HPDE6-E6E7 (cell line): ENCODE measurements at regions not wholly inside any gene's neighbourhood (a gene's known extent, or its start where the extent isn't known, plus 50 kb on each side); places are given as distances from the start of the nearest gene placed in this dataset.
"Not testable (repeated sequence)": the region's sequence is repeated elsewhere in the genome, so short reads cannot be mapped to it uniquely, and the experiment has no call there.

ENCODE experiments used
- DNase-seq: peaks from one replicate; pipeline ENCODE4 v3.0.0; 2011; ENCODE audit warnings: missing footprints; ENCODE audit errors: extremely low spot score

DNA sequence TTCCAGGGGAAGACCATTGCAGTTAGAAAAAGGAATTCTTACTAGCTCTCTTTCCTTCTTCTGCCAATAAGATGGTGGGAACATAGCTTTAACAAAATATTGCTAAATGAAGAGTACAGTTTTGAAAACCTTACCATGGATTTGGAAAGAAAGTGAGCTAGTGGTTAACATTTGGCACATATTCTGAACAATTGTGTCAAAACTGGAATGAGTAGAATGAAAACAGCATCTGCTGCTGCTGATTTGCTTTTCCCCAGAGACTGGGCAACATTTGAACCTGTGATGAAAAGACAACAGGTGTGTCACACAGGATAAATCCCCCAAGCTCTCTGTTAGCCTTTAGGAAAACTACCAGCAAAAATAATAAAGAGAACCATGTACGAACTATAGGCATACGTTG is 761.4 kb downstream of the KCNA4 start:
- no peak for DNase-seq

GRCh38 chr11:29251738-29252137 is 765.1 kb downstream of the KCNA4 start:
- no peak for DNase-seq

GRCh38 chr11:29249713-29250112 is 767.1 kb downstream of the KCNA4 start:
- DNase-seq: no peak

DNA sequence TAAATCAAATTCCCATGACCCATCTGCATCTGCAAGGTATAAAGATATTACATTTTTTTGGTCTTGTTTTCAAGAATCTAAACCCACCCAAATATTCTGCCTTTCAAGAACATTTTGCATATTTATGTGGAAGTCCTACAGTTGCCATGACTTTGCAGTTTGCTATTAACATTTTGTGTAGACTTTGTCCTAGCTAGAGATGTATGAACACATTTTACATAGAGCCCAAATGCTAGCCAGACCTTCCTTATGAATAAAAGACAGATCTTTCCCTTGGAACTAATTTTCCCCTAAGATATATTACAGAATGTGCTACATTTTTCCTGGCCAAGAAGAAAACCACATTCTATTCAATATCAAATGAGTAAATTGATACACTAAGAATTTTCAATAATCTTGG is 772.5 kb downstream of the KCNA4 start:
- no peak for DNase-seq

DNA sequence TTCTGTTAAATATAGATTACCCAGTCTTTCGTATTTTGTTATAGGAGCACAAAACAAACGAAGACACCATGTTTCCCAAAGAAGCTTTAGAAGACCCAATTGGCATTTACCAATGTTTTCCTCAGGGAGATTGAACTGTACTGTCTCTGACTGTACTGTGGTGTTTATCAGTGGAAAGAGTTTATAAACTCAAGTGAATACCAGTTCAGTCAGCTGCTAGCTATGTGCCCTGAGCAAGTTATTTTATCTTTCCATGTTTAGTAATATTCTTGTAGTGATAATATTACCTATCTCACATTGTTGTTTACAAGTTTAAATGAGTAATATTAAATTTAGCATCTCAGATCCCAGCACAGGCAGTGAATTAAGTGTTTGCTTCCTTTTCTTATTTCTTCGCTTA is 773.2 kb downstream of the KCNA4 start:
- no peak for DNase-seq

- DNase-seq: no peak
Measured at GRCh38 chr11:29231991-29232390, 784.8 kb downstream of the KCNA4 start.

DNA sequence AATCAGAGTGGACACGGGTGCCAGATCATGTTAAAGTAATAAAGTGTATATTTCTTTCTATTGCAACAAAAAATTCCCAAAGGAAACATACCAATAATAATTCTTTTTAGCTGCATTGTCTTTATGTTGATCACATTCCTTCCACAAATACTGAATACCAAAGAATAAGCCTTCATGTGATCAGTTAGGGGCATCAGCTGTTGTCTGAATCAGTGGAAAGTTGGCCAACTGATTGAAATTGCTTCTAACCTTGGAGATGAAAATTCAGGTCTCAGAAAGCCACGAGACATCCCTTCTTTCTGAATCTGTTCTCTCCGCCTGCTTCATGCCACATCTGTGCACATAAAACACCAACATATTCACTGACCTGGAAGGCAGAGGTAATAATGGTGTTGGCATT is 785.2 kb downstream of the KCNA4 start:
- no peak for DNase-seq

DNA sequence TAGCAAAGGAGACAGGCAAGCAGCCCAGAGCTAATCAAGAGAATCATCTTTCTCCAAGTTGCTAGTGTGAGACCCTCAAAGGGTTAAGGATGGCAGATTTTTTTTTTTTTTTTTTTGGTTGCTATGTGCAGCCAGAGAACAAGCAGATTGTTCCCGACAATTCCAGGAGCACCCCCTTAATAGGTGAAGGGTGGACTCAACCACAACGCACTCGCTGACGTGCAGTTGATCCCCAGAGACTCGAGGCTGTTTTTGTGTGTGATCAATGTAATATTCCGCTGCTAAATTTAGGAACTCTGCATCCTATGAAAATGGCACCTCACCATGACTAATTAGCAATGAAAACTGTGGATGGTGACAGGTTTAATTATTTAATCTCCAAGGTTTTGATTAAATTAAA is 789.0 kb downstream of the KCNA4 start:
- no peak for DNase-seq

DNA sequence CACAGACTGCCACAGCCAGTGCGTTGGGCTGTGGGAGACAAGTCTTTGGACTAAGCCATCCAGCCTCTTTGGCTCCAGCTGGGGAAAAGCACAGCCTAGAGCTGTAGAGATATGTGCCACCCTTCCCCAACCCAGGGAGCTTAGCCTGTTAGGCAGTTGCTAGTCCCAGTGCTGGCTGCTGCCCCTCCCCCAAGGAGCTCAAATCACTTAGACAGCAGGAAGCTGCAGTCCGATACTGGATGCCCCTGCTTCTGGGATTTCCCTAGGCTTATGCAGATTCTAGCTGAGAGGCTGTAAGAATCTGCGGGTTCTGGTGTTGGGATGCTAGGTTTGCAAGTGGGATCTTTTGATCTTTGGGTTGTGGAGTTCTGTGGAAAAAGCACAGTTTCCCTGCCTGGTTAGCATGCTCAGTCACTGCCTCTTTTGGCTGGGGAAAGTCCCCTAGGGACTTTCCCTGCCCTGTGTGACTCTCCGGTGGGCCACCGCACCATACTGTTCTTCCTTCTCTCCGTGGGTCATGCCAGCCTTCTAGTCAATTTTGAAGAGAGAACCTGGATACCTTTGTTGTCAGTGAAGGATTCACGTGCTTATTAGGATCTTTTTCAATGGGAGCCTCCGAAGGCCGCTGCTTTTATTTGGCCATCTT is 792.0 kb downstream of the KCNA4 start:
- DNase-seq: no peak

DNA sequence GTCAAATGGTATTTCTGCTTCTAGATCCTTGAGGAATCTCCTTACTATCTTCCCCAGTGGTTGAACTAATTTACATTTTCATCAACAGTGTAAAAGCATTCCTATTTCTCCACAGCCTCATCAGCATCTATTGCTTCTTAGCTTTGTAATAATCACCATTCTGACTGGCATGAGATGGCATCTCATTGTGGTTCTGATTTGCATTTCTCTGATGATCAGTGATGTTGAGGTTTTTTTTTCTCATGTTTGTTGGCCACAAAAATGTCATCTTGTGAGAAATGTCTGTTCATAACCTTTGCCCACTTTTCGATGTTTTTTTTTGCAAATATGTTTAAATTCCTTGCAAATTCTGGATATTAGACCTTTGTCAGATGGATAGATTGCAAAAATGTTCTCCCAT is 797.3 kb downstream of the KCNA4 start:
- DNase-seq: not testable (repeated sequence)

DNA sequence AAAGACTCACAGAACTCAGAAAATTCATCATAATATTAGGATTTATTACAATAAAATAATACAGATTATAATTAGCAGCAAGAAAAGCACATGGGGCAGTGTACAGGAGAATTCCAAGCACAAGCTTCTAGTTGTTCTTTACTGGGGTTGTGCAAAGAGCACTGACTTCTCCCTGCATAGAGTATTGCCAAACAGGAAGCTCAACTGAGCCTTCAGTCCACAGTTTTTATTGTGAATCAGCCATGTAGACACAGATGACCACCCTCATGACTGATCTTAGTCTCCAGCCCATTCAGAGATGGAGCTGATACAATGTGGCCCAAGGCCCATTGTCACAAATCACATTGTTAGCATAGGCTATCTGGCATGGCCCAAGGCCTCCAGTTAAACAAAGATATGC is 798.9 kb downstream of the KCNA4 start:
- no peak for DNase-seq

DNA sequence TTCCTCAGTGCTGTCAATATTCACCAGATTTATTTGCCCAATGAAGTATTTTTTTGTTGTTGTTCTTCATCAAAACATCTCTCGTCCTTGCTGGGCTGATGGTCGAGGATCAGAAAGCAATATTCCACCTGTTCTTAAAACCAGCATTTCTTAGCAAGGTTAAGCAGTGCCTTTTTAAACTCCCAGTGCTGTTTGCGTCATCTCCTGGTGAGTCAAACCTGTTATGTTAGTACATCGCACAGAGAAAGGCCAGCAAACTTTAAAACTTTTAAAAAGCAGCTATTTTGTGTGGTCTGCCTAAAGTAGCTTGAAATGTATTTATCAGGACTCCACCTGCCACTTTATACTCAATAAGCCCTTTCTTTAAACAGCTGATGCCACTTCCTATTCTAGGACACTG is 802.0 kb downstream of the KCNA4 start:
- no peak for DNase-seq

DNA sequence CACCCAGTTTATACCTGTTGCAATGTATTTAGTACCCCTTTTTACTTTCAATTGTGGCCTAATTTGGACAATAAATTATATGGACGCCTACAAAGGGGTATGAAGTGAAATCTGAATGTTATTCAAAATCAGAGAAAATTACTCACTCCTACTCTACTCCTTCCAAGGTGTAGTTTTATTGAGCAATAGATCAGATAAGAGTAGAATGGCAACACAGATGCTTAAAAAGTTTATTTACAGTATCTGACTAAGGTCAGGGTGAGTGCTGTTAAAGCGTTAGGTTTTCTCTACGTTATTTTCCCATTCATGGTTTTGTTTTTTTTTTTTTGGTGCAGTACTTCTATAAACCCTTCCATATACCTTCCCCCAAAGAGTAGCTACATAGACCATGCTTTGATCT is 805.6 kb downstream of the KCNA4 start:
- no peak for DNase-seq

DNA sequence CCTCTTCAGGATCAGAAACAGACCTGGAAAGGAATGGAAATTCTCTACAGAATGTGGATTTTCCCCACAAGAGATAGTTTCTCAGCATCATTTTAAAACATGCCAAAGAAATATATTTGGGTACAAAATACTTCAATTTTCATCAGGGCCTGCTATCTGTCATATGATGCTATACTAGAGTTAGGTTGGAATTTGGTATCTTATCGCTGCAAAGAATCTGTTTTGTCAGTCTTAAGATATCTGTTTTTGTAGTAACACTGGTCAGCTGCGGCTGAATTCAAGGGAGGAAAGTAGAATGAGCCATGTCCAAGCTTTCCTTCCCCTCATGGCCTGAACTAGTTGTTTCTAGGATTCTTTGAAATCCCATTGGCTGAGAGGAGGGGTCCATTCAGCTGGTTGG is 806.4 kb downstream of the KCNA4 start:
- DNase-seq: no peak

- DNase-seq: no peak
Measured at GRCh38 chr11:29208117-29208516, 808.7 kb downstream of the KCNA4 start.

DNA sequence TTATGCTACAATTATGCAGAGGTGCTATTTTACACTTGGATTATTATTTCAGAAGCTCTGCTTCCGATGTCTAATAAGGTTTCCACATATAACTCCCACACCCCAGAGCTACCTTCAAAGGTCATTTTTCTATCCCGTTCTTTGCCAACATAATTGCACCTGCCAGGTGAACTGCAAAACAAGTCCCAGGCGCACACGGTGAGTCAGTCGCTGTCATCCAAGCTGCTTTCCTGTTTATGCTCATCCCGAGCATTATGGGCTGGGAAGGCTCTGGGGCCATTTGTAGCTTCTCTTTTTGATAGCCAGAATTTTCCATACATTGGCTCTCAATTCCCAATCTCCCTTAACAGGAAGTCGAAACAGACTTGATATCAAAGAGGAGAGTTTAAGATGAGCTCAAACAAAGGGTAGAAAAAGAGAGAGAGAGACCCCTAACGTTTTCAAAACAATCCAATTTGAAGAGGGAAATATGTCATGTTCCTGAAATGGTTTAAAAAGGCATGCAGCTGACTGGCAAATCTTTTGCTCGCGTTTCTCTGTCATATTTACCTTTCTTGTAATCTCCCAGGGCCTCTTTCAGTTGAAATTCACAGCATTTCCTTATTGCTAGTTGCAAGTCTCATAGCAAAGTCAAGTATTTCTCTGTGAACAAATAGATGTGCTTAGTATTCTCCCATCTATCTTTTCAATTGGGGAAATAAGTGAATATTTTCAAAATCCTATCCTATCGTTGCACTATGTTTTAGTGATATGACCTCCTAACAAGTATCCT is 815.9 kb downstream of the KCNA4 start:
- DNase-seq: no peak

GRCh38 chr11:29190313-29190712 is 826.5 kb downstream of the KCNA4 start:
- no peak for DNase-seq

GRCh38 chr11:29187215-29187614 is 829.6 kb downstream of the KCNA4 start:
- no peak for DNase-seq

DNA sequence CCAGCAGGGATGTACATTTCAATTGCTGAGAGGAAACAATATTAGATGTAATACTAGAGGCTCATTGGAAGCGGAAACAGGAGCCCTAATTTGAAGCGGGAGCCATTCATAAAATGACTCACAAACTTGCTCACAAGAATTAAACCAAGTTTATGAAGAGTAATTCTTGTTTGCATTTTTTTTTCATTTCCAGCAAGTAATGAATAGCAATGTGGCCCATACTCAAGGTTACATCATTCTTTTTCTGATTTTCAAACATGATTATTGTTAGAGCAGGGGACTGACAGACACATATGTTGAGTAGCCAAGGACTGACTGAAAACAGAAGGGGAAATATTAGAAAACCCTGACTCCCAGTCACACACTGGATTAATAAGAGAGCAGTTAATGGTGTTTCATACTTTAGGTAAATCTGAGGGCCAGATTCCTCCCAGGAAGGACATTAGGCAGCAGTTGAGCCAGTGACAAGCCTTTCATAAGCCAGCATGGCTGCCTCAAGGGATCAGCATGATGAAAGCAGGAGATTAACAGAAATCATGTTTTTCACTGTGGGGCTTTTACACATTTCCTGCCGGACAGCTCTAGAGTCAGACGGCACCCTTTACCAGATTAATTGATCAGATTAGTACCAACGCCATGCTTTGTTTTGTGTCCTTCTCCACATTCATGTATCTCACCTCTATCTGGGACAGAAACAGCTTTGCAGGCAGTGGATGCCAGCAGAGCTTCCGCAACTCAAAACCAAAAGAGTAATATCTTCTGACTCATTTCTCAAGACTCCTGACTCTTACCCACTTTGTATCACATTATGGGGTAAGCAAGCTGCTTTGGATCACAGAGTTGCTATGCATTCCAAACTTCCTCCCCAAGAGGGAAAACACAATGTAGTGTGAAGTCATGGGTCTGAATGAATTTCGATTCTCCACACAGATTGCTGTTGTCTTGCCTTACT is 831.6 kb downstream of the KCNA4 start:
- DNase-seq: no peak

GRCh38 chr11:29183301-29183700 is 833.5 kb downstream of the KCNA4 start:
- no peak for DNase-seq

DNA sequence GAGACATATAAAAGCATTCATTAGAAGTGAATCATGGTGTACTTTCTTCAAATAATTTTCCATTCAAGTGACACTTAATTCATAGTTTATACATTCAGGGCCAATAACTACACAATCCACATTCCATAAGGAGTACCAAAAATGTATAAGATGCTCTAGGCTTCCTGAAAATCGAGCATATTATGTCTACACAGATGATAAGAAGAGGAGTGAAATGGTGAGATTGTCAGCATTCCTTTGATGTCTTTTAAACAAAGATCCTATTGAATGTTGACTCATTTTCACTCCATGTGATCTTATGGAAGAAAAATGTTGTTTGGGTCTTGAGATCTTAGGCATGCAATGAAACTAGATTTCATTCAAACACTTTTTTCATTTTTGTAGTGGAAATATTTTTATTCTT is 843.2 kb downstream of the KCNA4 start:
- DNase-seq: no peak

- no peak for DNase-seq
Measured at GRCh38 chr11:29171360-29171950, 845.4 kb downstream of the KCNA4 start.
